ENCODE measurements at regions not wholly inside any gene's neighbourhood (a gene's known extent, or its start where the extent isn't known, plus 50 kb on each side); places are given as distances from the start of the nearest gene placed in this dataset.

GRCh38 chr1:73333847-73334503 is 864.0 kb downstream of the LRRIQ3 start:
- TF ChIP-seq, protein P1, sequence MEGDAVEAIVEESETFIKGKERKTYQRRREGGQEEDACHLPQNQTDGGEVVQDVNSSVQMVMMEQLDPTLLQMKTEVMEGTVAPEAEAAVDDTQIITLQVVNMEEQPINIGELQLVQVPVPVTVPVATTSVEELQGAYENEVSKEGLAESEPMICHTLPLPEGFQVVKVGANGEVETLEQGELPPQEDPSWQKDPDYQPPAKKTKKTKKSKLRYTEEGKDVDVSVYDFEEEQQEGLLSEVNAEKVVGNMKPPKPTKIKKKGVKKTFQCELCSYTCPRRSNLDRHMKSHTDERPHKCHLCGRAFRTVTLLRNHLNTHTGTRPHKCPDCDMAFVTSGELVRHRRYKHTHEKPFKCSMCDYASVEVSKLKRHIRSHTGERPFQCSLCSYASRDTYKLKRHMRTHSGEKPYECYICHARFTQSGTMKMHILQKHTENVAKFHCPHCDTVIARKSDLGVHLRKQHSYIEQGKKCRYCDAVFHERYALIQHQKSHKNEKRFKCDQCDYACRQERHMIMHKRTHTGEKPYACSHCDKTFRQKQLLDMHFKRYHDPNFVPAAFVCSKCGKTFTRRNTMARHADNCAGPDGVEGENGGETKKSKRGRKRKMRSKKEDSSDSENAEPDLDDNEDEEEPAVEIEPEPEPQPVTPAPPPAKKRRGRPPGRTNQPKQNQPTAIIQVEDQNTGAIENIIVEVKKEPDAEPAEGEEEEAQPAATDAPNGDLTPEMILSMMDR (IDR thresholded peaks at IDR 0.05; ENCODE audit: control insufficient read depth, extremely low read depth, insufficient read depth): no peak
- H3K4me3 ChIP-seq (ENCODE audit: low read depth, low read length): no peak overlapping the region
- no peak for DNase-seq (ENCODE audit: low read depth)

DNA sequence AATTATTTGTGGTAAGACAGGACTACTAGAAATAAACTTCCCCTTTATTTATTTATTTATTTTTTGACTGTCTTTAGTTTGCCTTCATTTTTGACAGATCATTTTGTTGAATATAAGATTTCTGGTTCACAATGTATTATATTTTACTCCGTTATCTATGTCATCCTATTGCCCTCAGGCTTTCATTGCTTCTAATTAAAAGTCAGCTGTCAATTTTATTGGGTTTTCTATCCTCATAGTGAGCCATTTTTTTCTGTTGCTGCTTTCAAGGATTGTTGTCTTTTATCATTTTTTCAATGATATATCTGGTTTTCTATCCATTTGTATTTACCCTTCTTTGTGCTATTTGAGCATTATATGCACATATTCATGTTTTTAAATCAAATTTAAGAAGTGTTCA is 866.2 kb downstream of the LRRIQ3 start:
- no peak overlapping the region for H3K4me3 ChIP-seq (ENCODE audit: low read depth, low read length)
- DNase-seq (ENCODE audit: low read depth): no peak
- TF ChIP-seq, protein P1 (IDR thresholded peaks at IDR 0.05; ENCODE audit: control insufficient read depth, extremely low read depth, insufficient read depth): no peak

GRCh38 chr1:73327998-73328397 is 870.0 kb downstream of the LRRIQ3 start:
- DNase-seq (ENCODE audit: low read depth): no peak
- no peak overlapping the region for H3K4me3 ChIP-seq (ENCODE audit: low read depth, low read length)
- TF ChIP-seq, protein P1 (IDR thresholded peaks at IDR 0.05; ENCODE audit: control insufficient read depth, extremely low read depth, insufficient read depth): no peak

GRCh38 chr1:73327180-73327793 is 870.7 kb downstream of the LRRIQ3 start:
- no peak for DNase-seq (ENCODE audit: low read depth)
- no peak overlapping the region for H3K4me3 ChIP-seq (ENCODE audit: low read depth, low read length)
- TF ChIP-seq, protein P1 (IDR thresholded peaks at IDR 0.05; ENCODE audit: control insufficient read depth, extremely low read depth, insufficient read depth): no peak

GRCh38 chr1:73326663-73327062 is 871.3 kb downstream of the LRRIQ3 start:
- no peak overlapping the region for H3K4me3 ChIP-seq (ENCODE audit: low read depth, low read length)
- no peak for DNase-seq (ENCODE audit: low read depth)
- TF ChIP-seq, protein P1 (IDR thresholded peaks at IDR 0.05; ENCODE audit: control insufficient read depth, extremely low read depth, insufficient read depth): no peak

GRCh38 chr1:73310797-73311381 is 887.1 kb downstream of the LRRIQ3 start:
- no peak for DNase-seq (ENCODE audit: low read depth)
- TF ChIP-seq, protein P1 (IDR thresholded peaks at IDR 0.05; ENCODE audit: control insufficient read depth, extremely low read depth, insufficient read depth): no peak

More at GRCh38 chr1:73310797-73311381, 887.1 kb downstream of the LRRIQ3 start:
- no peak overlapping the region for H3K4me3 ChIP-seq (ENCODE audit: low read depth, low read length)

Data from LNCaP clone FGC (cell line).